Fibroblast of skin of left biceps (primary cell): ENCODE measurements at regions not wholly inside any gene's neighbourhood (a gene's known extent, or its start where the extent isn't known, plus 50 kb on each side); places are given as distances from the start of the nearest gene placed in this dataset.

Source experiments
- DNase-seq, 2 experiments: peaks; one replicate each; pipeline ENCODE4 v3.0.0-alpha.2; 2013; ENCODE audit warnings: low read depth in 2 of 2

DNA sequence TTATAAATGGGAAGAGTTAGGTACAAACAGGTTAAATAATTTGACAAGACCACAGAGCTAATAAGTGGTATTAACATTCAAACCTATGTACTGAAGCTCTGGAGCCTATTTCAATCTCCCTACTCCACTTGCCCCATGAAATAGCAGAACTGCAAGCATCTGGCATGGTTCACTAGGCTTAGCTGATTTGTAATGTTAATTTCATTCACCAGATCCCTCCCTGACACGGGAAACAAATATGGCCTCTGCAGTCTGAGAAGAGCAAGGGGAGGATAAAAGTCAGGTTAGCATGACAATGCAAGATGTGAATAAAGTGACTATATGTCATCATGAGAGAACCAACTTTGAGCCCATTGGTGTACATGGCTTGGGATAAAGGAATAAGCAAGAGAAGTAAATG lies 428.8 kb downstream of the BRINP1 start:
- DNase-seq: no peak

DNA sequence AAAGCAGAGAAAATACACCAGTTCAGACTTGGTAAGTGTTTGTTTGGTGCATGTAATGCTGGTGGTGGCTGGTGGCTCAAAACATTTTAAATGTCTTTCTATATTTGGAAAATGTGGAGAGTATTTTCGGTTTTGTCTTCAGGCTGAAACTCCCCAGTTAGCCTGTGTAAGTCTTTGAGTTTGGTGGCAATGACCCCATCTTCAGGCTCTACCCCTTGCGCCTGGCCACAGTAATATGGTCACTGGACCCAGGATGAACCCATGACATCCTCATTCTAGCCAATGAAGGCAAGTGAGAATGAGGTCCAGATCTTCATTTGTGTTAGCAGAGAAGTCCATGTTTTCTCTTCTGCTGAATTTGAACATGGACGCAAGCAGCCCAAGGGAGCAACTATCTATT lies 422.6 kb downstream of the BRINP1 start:
- DNase-seq: no peak

DNA sequence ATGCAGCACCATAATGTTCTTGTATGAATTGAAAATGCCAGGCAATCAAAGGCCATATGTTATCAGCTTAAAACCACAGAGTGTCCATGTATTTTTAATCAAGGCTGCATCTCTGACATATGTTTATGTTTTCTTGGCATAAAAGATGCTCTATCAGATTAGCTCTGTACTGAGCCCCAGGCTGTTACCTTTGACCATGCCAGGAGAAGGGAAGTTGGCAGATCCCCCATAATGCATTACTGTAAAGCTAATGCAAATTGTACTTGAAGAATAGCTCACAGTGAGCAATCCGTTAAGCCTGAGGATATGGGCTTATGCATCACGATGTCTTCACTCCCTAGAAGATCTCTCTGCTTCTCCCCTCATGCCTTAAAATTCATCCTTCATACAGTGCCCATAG lies 414.4 kb downstream of the BRINP1 start:
- DNase-seq: no peak

DNA sequence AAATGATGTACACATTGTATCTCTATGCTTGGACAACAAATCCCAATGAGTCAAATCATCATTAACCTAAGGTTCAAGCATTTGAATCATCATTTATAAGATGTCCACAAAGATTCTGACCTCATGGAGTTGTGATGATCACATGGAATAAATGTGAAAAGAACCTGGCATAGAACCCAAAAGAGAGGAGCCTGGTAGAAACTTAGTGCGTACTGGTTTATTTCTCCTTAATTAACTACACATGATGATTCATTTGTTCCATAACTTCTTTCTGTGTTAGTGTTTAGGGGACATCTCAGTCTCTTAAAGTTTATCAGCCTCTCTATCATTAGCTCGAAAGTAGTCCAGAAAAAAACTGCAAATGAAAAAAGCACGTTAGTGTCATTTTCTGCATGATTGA lies 411.6 kb downstream of the BRINP1 start:
- no peak for DNase-seq

DNA sequence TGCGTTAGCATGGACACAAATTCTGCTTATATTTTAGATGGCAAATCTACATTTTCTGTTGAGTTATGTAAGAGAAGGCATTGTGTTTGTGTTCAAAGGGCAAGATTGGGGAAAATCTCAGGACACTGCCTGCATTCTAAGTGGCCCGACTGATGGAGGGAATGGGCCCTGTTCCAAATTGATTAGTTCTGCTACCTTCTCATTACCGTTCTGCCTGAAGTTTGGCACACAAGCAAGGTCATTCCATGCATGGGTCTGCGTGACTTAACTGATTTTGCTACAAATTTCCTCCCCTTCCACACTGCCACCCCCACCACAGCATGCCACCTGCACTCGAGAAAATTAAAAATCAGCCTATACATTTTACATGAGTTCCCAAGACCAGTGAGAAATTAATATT lies 409.9 kb downstream of the BRINP1 start:
- DNase-seq: no peak

DNA sequence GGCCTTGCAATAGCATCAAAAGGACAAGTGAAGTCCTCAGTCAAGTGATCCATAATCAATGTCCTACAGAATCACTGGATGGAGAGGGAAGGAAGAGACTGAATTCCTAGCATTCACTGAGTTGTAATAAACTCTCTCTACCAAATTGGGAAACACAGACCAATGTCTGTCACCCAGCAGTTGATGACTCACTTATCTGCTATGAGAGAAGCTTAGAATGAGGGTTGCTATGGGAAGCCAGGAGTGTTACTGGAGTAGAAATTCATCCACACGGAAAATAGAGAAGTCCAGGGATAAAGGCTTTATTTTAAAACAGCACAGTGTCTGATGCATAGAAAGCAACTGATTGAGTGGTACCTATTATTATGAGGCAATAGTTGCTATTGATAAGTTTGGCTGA lies 407.4 kb downstream of the BRINP1 start:
- DNase-seq: peak; percentile 70 to 80

DNA sequence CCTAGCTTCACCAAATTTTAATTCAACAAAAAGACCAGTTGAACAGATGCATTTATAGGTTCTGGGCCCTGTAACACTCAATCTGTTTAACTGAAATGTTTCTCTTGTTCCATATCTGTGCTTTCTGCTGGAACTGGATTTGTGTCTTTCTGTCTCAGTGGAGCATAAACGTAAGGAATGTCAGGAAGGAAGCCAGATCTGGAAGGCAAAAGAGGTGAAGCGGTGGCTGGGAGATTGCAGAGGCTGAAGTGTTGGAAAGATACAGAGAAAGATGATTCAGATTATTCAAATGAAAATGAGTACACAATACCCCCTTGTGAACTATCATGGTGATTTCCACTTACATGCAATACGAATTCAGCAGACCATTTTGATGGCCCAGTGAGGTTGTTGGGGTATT lies 406.8 kb downstream of the BRINP1 start:
- DNase-seq: peak; percentile 23 to 37

DNA sequence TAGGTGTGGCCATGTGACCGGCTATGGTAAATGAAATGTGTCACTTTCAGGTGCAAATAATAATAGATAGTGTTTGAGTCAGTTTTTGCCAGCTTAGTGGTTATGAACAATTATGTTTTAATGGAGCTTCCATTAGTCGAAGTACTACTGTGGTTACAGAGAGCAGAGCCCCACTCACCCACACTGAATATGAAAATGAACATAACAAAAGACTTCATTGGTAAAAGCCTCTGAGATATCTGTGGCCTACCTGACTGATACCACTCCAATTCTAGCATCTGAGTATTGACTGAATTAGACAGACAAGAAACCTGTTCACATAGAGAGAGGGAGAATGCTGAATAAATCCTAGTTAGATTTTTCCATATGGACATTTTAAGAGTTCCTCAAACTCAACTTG lies 405.6 kb downstream of the BRINP1 start:
- no peak for DNase-seq

DNA sequence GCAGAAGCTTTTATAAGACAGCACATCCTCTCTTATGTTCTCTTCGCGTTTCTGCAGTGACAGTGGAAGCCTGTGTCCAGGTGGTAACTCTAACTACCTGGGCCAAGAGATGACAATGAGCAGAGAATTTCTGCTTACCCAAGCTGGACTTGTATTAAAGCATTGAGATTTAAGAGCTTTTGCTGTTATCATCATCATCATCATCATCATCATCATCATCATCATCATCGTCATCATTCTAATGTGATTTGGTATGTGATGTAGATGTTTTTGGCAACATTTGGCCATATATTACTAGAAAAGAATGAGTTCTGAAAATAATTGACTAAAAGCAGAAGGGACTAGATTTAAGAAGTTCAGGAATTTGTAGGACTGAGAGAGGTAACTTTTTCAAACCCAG lies 401.3 kb downstream of the BRINP1 start:
- DNase-seq: no peak

DNA sequence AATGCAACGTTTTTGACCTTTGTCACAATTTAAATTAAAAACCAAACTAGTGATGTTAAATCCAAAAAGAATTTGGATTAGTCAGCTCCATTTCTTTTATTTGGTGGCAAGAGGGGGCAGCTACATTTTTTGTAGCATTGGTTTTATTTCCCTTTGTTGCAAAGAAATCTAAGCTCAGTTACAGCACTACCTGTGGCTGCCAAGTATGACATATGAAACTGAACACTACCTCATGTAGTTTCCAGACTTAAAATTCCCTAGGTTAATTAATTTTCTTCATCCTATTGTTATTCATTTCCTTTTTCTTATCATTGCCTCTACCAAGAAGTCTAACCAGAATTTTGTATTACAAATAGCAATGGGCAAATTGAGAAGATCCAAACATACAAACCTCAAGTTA lies 393.5 kb downstream of the BRINP1 start:
- DNase-seq: no peak

DNA sequence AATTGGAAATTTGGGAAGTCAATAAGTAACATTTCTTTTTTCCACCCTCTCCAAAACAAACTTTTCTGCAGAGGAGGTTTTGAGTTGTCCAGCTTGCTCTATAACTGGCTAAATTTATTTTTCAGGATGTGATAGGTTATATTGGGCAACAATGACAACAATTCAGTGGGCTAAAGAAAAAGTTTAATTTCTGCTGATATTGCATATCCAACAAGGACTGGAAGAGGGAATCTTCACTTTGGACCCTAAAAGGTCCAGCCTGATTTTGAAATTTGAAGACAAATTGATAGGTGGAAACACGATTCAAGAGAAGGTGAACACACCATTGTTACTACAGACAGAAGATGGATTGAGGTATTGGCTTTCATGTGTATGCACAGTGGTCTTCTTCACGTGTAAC lies 393.1 kb downstream of the BRINP1 start:
- DNase-seq: no peak

DNA sequence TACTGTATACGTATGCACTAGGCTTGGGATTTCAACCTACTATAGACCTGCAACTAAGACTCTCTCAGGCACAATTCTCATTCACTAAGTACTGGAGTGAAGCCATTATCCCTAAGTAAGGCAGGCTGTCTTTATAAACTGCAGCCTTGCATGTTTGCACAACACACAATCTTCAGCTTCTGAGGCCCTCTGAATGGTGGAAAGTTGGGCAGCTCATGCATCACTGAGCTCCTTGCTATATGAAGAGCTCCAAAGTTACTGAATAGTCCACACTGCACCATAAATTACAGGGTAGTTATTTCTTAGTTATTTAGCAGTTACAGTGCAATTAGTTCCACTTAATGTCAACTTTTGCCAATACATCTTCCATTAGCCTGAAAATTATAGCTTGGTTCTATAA lies 384.6 kb downstream of the BRINP1 start:
- no peak for DNase-seq

DNA sequence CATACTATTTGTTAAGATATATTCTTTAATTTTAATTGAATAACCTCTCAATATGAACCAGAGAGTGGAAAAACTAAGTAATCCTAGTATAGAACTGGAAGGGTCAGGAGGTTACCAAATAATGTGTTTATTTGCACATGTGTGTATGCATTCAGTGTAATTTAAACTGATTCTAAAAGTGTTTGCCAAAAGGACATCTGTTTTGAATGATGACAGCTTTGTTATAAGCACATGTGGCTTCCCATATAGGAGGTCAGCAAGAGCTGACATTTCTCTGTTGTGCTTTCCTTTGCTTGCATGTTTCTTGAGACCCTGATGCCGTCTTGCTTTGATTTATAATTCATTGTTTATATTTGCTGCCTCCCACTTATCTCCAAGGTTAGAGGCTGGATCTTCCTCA lies 383.4 kb downstream of the BRINP1 start:
- no peak for DNase-seq

DNA sequence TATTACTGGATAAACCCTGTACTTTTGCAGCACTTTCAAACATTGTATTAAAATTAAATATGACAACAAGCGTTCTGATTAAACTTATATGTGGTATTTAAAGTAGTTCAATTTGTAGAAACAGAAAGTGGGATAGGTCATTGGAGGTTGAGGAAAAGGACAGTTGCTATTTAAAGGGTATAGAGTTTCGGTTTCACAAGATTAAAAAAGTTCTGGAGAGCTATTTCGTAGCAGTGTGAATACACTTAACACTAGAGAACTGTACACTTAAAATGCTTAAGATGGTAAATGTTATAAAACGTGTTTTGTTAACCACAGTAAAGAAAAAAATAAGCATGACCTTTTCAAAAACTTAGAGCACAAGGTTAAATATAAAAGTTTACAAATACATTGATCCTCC lies 382.1 kb downstream of the BRINP1 start:
- DNase-seq: no peak

DNA sequence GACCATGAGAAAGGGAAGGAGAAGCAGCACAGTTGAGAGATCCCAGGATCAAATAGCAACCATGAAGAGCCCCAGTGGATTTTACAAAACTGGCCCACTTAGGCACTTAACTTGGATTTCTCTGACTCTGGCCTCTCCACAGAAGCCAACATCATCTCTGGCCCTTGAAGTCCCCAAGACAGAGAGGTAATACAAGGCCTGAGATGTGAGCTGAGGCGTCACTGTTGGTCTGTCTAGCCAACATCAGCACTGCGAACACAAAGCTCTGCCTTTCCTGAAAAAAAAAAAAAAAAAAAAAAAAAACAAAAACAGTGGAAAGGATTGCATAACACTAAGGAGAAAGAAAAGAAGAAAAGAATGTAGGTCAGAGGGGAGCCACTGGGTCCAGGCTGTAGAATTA lies 378.3 kb downstream of the BRINP1 start:
- DNase-seq: no peak

DNA sequence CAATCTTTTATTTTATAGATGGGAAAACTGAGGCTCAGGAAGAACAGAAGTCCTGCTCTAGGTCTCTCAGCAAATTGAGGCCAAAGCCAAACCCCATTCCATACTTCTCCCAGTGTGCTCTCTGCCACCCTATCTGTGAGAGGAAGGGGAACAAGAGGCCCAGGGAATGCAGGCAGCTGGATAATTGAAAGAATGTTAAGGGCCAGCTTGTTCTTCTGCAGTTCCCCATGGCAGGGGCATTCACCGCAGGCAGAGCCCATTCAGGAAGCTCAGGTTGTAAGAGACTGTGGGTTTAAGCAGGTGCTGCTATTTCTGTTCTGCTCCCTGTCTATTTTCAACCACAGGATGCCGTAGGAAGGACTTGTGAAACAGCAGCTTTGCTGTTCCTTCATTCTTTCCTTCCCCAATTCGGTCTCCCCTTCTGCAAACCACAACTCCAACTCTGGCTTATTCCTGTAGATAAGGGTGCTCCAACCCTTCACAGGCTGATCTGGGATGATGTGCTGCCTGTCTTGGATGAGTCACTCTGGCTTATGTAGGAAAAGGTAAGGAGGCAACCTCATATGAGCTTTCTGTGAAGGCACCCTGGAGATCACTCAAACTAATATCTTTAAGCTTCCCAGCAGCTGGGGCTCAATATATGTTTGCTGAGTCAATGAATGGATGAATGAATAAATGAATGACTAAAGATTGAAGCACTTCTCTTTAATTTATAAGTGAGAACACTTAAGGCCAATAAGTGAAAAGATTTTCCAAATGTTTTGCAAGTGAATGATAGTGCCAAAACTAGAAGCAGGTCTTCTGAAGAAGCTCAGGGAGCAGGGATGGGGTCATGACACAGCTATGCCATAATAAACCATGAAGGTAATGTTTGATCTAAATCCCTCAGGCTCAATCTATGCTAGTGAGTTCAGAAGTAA lies 377.6 kb downstream of the BRINP1 start:
- DNase-seq: no peak

DNA sequence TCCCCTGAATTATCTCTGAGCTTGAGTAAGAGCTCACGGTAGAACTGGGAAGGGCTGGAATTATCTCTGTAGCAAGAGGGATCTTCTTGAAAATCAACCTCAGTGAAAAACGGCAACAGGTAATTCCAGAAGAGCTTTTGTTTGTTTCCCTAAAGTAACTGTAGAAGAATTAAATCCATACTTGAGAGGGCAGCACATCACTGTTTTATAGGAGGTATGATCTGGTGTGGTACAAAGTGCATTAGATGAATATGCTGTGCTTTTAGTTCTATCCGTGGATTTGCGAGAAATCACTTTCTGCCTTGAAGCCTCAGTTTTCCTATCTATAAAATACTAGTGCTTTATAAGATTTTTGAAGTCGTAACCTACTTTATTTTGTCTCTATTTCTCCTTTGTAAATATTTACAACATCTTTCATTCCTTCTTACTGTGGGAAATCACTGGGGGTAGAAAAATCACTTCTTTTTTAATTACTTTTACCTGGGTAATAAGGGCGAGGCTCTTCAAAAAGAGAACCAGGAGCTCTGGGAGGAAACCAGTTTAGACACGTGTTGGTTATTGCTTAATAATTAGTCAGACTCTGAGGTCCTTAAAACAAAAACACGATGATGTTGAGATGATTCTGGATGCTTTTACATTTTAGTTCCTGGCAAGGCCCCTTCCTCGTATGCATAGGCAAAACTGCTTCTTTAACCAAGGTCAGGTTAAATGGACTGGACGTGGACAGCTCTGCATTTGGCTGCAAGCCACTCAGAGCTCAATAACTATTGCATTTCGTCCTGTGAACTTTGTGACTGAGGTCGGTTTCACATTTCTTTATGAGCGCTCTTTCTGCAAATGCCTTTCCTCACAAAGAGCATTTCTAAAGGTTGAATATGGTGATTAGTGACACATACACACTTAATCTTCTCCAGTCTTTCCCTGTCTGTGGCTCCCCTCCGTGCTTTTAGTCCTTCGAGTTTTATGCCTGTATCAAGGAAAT lies 376.1 kb downstream of the BRINP1 start:
- DNase-seq: no peak

DNA sequence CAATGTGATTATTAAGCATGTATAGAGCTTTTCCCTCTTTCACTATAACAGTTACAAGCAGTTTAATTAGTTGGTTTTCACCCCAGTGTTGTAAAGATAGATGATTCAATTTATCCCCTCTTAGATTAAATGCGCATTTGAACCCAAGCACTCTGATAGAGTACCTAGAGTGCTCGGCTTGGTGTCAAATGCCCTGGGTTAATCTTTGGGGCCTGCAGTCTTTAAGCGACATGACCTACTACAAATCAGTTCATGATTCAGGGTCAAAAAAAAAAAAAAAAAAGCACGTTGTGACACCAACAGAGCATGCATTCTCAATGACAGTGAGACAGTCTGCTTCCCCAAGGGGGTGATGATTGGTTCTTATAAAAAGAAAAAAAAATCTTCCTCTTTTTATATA lies 375.3 kb downstream of the BRINP1 start:
- DNase-seq: no peak

DNA sequence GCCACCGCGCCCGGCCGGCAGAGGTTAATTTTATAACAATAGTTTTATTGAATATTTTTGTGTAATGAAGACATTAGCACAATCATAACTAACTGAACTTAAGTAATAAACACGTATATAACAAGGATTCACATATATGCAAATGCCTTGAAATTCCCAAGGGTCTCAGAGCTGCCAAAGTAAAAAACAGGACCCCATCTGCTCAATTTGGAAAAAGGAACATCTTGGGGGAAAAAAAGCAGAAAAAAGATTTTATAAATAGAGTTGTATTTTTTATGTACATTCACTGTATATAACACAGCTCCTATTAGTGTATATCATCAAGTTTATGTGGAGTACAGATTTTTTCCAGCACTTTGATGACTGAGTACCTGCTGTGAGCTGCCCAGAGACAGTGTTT lies 366.7 kb downstream of the BRINP1 start:
- no peak for DNase-seq

DNA sequence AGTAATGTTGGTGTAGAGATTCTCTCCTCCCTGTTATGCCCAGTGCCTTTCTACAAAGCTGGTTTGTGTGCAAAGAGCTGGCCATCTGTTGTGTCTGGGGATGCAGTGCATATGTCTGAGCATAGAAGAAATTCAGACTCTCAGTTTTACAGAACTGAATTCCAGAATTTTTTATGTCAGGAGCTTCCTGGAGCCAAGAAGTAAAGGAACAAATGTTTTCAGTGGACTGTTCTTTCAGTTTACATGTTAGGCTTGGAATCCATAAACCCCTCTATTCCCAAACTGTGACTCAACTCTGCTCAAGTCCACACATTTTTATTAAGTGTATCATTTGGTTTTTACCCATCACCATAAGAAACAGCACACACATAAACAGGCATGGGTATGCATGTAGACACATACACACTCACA lies 366.0 kb downstream of the BRINP1 start:
- DNase-seq: peak; percentile 61 to 78

DNA sequence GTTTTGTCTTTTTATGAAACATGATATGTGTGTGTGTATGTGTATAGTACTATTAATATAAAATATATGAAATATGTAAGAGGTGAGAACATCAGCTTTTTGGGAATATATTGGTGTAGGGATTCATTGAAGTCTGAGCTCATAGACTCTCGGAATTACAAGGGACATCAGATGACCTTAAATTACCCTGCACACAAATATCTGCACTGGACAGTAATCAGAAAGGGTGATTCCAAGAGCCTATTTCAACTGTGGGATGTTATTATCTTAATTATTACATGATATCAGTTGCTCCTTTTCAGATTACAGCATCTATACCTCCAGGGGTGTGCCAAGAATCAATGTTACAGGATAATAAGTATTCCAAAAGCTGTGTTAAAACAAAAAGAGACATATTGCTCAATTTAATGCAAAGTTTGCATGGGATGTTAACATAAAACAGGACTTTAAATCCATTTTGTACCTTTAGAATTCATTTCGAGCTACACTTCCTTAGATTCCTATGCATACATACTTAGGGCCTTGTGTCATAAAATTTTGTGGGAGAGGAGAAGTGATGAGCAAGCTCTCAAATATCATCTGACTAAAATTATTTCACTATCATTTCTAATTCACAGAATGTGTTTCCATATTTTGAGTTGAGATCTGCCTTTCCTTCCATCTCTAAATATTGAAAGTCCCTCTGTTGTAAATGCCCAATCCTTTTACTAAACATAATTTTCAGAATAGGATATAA lies 365.2 kb downstream of the BRINP1 start:
- peak; percentile 64 to 76 for DNase-seq

DNA sequence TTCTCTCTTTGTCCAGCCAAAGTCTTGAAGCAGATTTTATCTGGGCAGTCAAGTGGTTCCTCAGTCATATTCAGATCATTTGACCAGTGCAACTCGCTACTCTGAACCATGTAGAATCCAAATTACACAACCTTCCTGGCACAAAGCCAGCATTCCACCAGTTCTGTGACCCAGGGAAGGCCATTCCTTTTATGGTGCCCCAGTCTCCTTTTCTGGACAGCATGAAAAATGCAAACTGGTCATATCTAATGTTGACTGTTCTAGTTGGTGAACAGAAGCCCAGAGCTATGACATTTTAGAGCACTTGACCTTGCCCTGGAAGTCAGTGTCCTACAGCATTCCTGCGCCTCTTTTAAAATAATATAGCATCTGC lies 364.6 kb downstream of the BRINP1 start:
- peak; percentile 62 for DNase-seq
